ENCODE measurements at regions not wholly inside any gene's neighbourhood (a gene's known extent, or its start where the extent isn't known, plus 50 kb on each side); places are given as distances from the start of the nearest gene placed in this dataset.

DNA sequence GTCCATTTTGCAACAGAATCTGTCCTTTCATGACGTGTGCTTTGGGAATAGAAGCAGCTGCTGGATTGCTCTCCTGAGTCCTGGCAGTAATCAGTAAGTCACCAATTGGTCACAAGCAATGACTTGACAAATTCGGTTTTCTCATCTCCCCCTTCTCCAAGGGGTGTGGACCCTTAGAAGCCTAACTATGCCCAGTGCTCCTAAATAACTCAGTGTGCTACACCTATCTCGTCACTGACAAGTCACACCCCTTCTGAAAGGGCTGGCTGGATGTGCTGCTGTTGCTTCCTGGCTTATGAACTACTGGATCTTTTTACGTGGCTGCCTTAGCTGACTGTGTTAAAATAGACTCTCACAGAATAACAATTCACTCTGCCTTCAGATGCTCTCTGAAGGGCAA is 1351.5 kb downstream of the ZPLD1 start:
- DNase-seq (ENCODE audit: low read depth, low spot score) (no peak), ATAC-seq (no peak), FAIRE-seq (no peak)
- ChIA-PET POLR2A (no interaction called here), SMC1A (ENCODE audit: uncharacterized antibody, unreplicated experiment) (no interaction called here), RAD21 (ENCODE audit: unreplicated experiment) (no interaction called here), CTCF (interaction anchor here (1.4 kb wide), 1 partner anchor 23 kb away, joined by 3 read pairs; no protein-coding TSS in a partner anchor)
- no peak for TF ChIP-seq TCF12 (IDR thresholded peaks at IDR 0.05; ENCODE audit: low read depth, low read length)
- TF ChIP-seq GATAD2B (conservative IDR thresholded peaks at IDR 0.05; ENCODE audit: low read depth), result no peak
- no peak for TF ChIP-seq CHD2 (IDR thresholded peaks at IDR 0.05; ENCODE audit: borderline replicate concordance, low read depth, low read length)
- TF ChIP-seq GABPA (IDR thresholded peaks at IDR 0.05; ENCODE audit: low read depth), result no peak
- no peak for TF ChIP-seq KDM1A (IDR thresholded peaks at IDR 0.05; ENCODE audit: borderline replicate concordance)
- TF ChIP-seq, protein P1, sequence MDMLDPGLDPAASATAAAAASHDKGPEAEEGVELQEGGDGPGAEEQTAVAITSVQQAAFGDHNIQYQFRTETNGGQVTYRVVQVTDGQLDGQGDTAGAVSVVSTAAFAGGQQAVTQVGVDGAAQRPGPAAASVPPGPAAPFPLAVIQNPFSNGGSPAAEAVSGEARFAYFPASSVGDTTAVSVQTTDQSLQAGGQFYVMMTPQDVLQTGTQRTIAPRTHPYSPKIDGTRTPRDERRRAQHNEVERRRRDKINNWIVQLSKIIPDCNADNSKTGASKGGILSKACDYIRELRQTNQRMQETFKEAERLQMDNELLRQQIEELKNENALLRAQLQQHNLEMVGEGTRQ (IDR thresholded peaks at IDR 0.05; ENCODE audit: borderline replicate concordance, low read depth, low read length), result no peak
- no peak for TF ChIP-seq YBX1 (IDR thresholded peaks at IDR 0.05)
- no peak for TF ChIP-seq RCOR1 (conservative IDR thresholded peaks at IDR 0.05; ENCODE audit: low read depth, low read length)
- TF ChIP-seq JUND (IDR thresholded peaks at IDR 0.05; ENCODE audit: low read depth, low read length), result no peak
- no peak for TF ChIP-seq CBFB (IDR thresholded peaks at IDR 0.05; ENCODE audit: low read depth)
- no peak for TF ChIP-seq ATF7 (IDR thresholded peaks at IDR 0.05; ENCODE audit: low read depth)
- no peak for TF ChIP-seq MYC (IDR thresholded peaks at IDR 0.05; ENCODE audit: insufficient read depth, insufficient read length, insufficient replicate concordance, low read length, severe bottlenecking)
- TF ChIP-seq SUPT20H (IDR thresholded peaks at IDR 0.05; ENCODE audit: borderline replicate concordance, control insufficient read depth, low read depth, low read length), result no peak
- Histone ChIP-seq H3K4me3 (no peak overlapping the region), H3K9me3 (replicated peaks; ENCODE audit: control insufficient read depth, insufficient read depth, low read length) (no peaks in the 10 kb centered on the region), H3K27me3 (replicated peaks in 1 of 2; ENCODE audit: control insufficient read depth in 2 of 2, insufficient read depth in 2 of 2, low read length in 1 of 2) (no peaks in the 10 kb centered on the region), H3K36me3 (ENCODE audit: control insufficient read depth in 2 of 2, insufficient read depth in 2 of 2, low read length in 1 of 2) (no peaks in the 10 kb centered on the region), H3K4me1 (ENCODE audit: control insufficient read depth, insufficient read depth, low read length) (no peaks in the 10 kb centered on the region), H3K79me2 (ENCODE audit: control insufficient read depth, insufficient read depth, low read length) (no peaks in the 10 kb centered on the region), H3K4me2 (ENCODE audit: control insufficient read depth, insufficient read depth) (no peak overlapping the region), H2AFZ (ENCODE audit: control insufficient read depth, low read depth, low read length) (no peak overlapping the region), H3K9ac (ENCODE audit: control insufficient read depth, insufficient read depth, low read length) (no peak overlapping the region), H3K27ac (ENCODE audit: control insufficient read depth, insufficient read depth) (no peak overlapping the region), H4K20me1 (ENCODE audit: control insufficient read depth, insufficient read depth) (no peaks in the 10 kb centered on the region)
- intact Hi-C loops (cut with micrococcal nuclease; ENCODE audit: unreplicated experiment), result no loop called here
- in situ Hi-C loops (cut with MboI), result no loop called here
- WGBS (ENCODE audit: insufficient coverage, insufficient replicate concordance, low lambda C conversion rate, missing lambda C conversion rate), result 8% methylated on average over 4 of the region's 4 CpGs
- no TSS peak for BruUV-seq (replicated peaks)
